PC-3 (cell line): ENCODE measurements at regions not wholly inside any gene's neighbourhood (a gene's known extent, or its start where the extent isn't known, plus 50 kb on each side); places are given as distances from the start of the nearest gene placed in this dataset.

Experiments
- CTCF ChIP-seq: fragments of 300-600 bp; sonication (generic); conservative IDR thresholded peaks from 2 replicates; pipeline ENCODE4 v1.5.1; 2017; ENCODE audit warnings: antibody characterized with exemption, low read depth, mild to moderate bottlenecking, low read length
- EZH2 ChIP-seq: fragments of 300-600 bp; sonication (generic); IDR thresholded peaks from one replicate; pipeline ENCODE4 v1.6.1; 2017; ENCODE audit warnings: antibody characterized with exemption, mild to moderate bottlenecking, low read length; ENCODE audit not compliant: unreplicated experiment

- no peak for TF ChIP-seq CTCF
- TF ChIP-seq EZH2: no peak
Observed at GRCh38 chr2:71829008-71829407, 318.7 kb downstream of the CYP26B1 start.
